ENCODE measurements at regions not wholly inside any gene's neighbourhood (a gene's known extent, or its start where the extent isn't known, plus 50 kb on each side); places are given as distances from the start of the nearest gene placed in this dataset.

DNA sequence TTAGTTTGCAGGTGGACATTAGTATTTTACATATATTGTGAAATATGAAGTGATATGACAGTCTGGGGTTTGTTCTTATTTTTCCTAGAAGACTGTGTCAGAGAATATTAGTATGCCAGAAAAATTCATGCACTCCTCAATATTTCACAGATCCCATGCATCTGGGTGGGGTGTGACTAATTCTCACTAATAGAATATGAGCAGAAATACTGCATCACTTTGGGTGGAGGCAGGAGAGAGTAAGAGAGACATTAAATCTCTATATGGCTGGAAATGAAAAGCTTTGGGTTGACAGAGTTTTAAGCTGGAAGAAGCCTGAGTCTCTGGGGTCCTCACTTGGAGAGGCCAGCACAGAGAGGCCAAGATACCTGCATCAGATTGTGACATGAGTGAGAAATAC lies 101.3 kb upstream of the DPH6 start:
- TF ChIP-seq, protein P1, sequence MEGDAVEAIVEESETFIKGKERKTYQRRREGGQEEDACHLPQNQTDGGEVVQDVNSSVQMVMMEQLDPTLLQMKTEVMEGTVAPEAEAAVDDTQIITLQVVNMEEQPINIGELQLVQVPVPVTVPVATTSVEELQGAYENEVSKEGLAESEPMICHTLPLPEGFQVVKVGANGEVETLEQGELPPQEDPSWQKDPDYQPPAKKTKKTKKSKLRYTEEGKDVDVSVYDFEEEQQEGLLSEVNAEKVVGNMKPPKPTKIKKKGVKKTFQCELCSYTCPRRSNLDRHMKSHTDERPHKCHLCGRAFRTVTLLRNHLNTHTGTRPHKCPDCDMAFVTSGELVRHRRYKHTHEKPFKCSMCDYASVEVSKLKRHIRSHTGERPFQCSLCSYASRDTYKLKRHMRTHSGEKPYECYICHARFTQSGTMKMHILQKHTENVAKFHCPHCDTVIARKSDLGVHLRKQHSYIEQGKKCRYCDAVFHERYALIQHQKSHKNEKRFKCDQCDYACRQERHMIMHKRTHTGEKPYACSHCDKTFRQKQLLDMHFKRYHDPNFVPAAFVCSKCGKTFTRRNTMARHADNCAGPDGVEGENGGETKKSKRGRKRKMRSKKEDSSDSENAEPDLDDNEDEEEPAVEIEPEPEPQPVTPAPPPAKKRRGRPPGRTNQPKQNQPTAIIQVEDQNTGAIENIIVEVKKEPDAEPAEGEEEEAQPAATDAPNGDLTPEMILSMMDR (IDR thresholded peaks at IDR 0.05), result no peak
- no peak for TF ChIP-seq ZFX (IDR thresholded peaks at IDR 0.05; ENCODE audit: borderline replicate concordance)

Data from 22Rv1 (cell line).